ENCODE measurements at regions not wholly inside any gene's neighbourhood (a gene's known extent, or its start where the extent isn't known, plus 50 kb on each side); places are given as distances from the start of the nearest gene placed in this dataset.
A peak's percentile ranks its signal among the peaks of the same experiment; 100 is the strongest.

- no peak for TF ChIP-seq CTCF (conservative IDR thresholded peaks at IDR 0.05; ENCODE audit: low read depth)
- CTCF ChIA-PET: interaction anchor here (0.6 to 1.7 kb wide), 8 partner anchors 21 to 236 kb away, joined by 3 to 8 read pairs (median 4); no protein-coding TSS in a partner anchor
- POLR2A ChIA-PET (ENCODE audit: low non-redundant PET): interaction anchor here (0.6 kb wide), 1 partner anchor 82 kb away, joined by 3 read pairs; no protein-coding TSS in a partner anchor
- no peak for DNase-seq (ENCODE audit: low spot score)
- no peak overlapping the region for H3K27ac ChIP-seq
These were observed 123.1 kb upstream of the DLX2 start for GRCh38 chr2:172225786-172226185.

- H3K27ac ChIP-seq: peak overlapping the region; percentile 99
- POLR2A ChIA-PET (ENCODE audit: low non-redundant PET): interaction anchor here (0.6 kb wide), 3 partner anchors 81 to 257 kb away, joined by 3 to 5 read pairs (median 4); no protein-coding TSS in a partner anchor
- TF ChIP-seq CTCF (conservative IDR thresholded peaks at IDR 0.05; ENCODE audit: low read depth): no peak; the same call in 1 of the 2 replicates
- CTCF ChIA-PET: interaction anchor here (0.6 to 1.7 kb wide), 12 partner anchors 21 to 235 kb away, joined by 3 to 8 read pairs (median 4); no protein-coding TSS in a partner anchor
- peak; percentile 60 for DNase-seq (ENCODE audit: low spot score)
These were observed 123.8 kb upstream of the DLX2 start for GRCh38 chr2:172226244-172227061.

- H3K27ac ChIP-seq: peak overlapping the region; percentile 99
- DNase-seq (ENCODE audit: low spot score): no peak
- ChIA-PET CTCF (interaction anchor here (0.7 to 1.8 kb wide), 2 partner anchors 179 to 234 kb away, joined by 4 read pairs; no protein-coding TSS in a partner anchor), POLR2A (ENCODE audit: low non-redundant PET) (no interaction called here)
- TF ChIP-seq CTCF (conservative IDR thresholded peaks at IDR 0.05; ENCODE audit: low read depth): no peak
These were observed 125.0 kb upstream of the DLX2 start for GRCh38 chr2:172227719-172228118.

- peak; percentile 58 for DNase-seq (ENCODE audit: low spot score)
- CTCF ChIA-PET: interaction anchor here (0.6 to 1.8 kb wide), 2 partner anchors 66 to 234 kb away, joined by 3 to 4 read pairs; no protein-coding TSS in a partner anchor
- H3K27ac ChIP-seq: peak overlapping the region; percentile 99
- TF ChIP-seq CTCF (conservative IDR thresholded peaks at IDR 0.05; ENCODE audit: low read depth): no peak
- POLR2A ChIA-PET (ENCODE audit: low non-redundant PET): no interaction called here
These were observed 125.6 kb upstream of the DLX2 start for GRCh38 chr2:172228177-172228808.

GRCh38 chr2:172229125-172229524 lies 126.4 kb upstream of the DLX2 start:
- TF ChIP-seq CTCF (conservative IDR thresholded peaks at IDR 0.05; ENCODE audit: low read depth): no peak

GRCh38 chr2:172230332-172230888 lies 127.7 kb upstream of the DLX2 start:
- DNase-seq (ENCODE audit: low spot score): no peak
- ChIA-PET CTCF (interaction anchor here (0.6 to 1.7 kb wide), 6 partner anchors 13 to 453 kb away, joined by 3 to 6 read pairs (median 4); no protein-coding TSS in a partner anchor), POLR2A (ENCODE audit: low non-redundant PET) (no interaction called here)
- TF ChIP-seq CTCF (conservative IDR thresholded peaks at IDR 0.05; ENCODE audit: low read depth): no peak
- H3K27ac ChIP-seq: peak overlapping the region; percentile 99

More at GRCh38 chr2:172229125-172229524, 126.4 kb upstream of the DLX2 start:
- CTCF ChIA-PET: interaction anchor here (0.7 to 1.2 kb wide), 2 partner anchors 48 to 201 kb away, joined by 4 read pairs; no protein-coding TSS in a partner anchor
- POLR2A ChIA-PET (ENCODE audit: low non-redundant PET): interaction anchor here (0.7 kb wide), 1 partner anchor 25 kb away, joined by 3 read pairs; no protein-coding TSS in a partner anchor
- H3K27ac ChIP-seq: peak overlapping the region; percentile 99
- DNase-seq (ENCODE audit: low spot score): no peak
